Bronchial epithelial cell (primary cell): ENCODE measurements at regions not wholly inside any gene's neighbourhood (a gene's known extent, or its start where the extent isn't known, plus 50 kb on each side); places are given as distances from the start of the nearest gene placed in this dataset.
A peak's percentile ranks its signal among the peaks of the same experiment; 100 is the strongest.

Experiments used
- DNase-seq: peaks from one replicate; pipeline ENCODE4 v3.0.0-alpha.2; 2010; ENCODE audit warnings: low read depth
- FAIRE-seq: peaks from 2 replicates; lab custom pipeline; 2011; peaks lifted over from hg19 to GRCh38; lab: Jason Lieb, UNC
- H3K27me3 ChIP-seq: 2 replicates; pipeline ENCODE4 v1.5.1; 2011; ENCODE audit warnings: low read length; ENCODE audit not compliant: control insufficient read depth, insufficient read depth
- H3K36me3 ChIP-seq: 2 replicates; pipeline ENCODE4 v1.5.1; 2011; ENCODE audit warnings: low read length; ENCODE audit not compliant: control insufficient read depth, insufficient read depth
- H3K4me3 ChIP-seq: 2 replicates; pipeline ENCODE4 v1.5.1; 2011; ENCODE audit warnings: mild to moderate bottlenecking, low read depth, low read length, control low read depth
- CTCF ChIP-seq: IDR thresholded peaks from 2 replicates; pipeline ENCODE4 v1.5.1; 2011; ENCODE audit warnings: mild to moderate bottlenecking, moderate library complexity, low read length, control low read depth, inconsistent platforms; ENCODE audit not compliant: insufficient read depth, severe bottlenecking

- DNase-seq: peak; percentile 4
- FAIRE-seq: no peak
- H3K4me3 ChIP-seq: no peak overlapping the region
- no peak for TF ChIP-seq CTCF
- no peaks in the 10 kb centered on the region for H3K36me3 ChIP-seq
- H3K27me3 ChIP-seq: no peaks in the 10 kb centered on the region
Measured at GRCh38 chrX:43176686-43177085, 398.7 kb upstream of the PPP1R2C start.

- no peak for FAIRE-seq
- TF ChIP-seq CTCF: no peak
- Histone ChIP-seq H3K36me3 (no peaks in the 10 kb centered on the region), H3K4me3 (no peak overlapping the region), H3K27me3 (no peaks in the 10 kb centered on the region)
- no peak for DNase-seq
Measured at GRCh38 chrX:43188296-43188695, 410.3 kb upstream of the PPP1R2C start.

GRCh38 chrX:43211570-43211969, 433.6 kb upstream of the PPP1R2C start:
- Histone ChIP-seq H3K36me3 (no peaks in the 10 kb centered on the region), H3K27me3 (no peaks in the 10 kb centered on the region), H3K4me3 (no peak overlapping the region)
- no peak for DNase-seq
- TF ChIP-seq CTCF: no peak
- FAIRE-seq: no peak

- TF ChIP-seq CTCF: no peak
- Histone ChIP-seq H3K36me3 (no peaks in the 10 kb centered on the region), H3K27me3 (no peaks in the 10 kb centered on the region), H3K4me3 (no peak overlapping the region)
- FAIRE-seq (no peak), DNase-seq (no peak)
Measured at GRCh38 chrX:43218198-43218597, 437.9 kb upstream of the MAOA start.

GRCh38 chrX:43224496-43224895, 431.6 kb upstream of the MAOA start:
- TF ChIP-seq CTCF: no peak
- no peaks in the 10 kb centered on the region for H3K36me3 ChIP-seq
- DNase-seq: peak; percentile 69
- H3K27me3 ChIP-seq: no peaks in the 10 kb centered on the region
- no peak overlapping the region for H3K4me3 ChIP-seq
- no peak for FAIRE-seq

GRCh38 chrX:43225626-43226328, 430.3 kb upstream of the MAOA start:
- FAIRE-seq (no peak), DNase-seq (no peak)
- no peak overlapping the region for H3K4me3 ChIP-seq
- H3K27me3 ChIP-seq: no peaks in the 10 kb centered on the region
- TF ChIP-seq CTCF: no peak
- H3K36me3 ChIP-seq: no peaks in the 10 kb centered on the region
